ENCODE measurements at regions not wholly inside any gene's neighbourhood (a gene's known extent, or its start where the extent isn't known, plus 50 kb on each side); places are given as distances from the start of the nearest gene placed in this dataset.

- no peaks in the 10 kb centered on the region; a peak in 1 of 4 replicates for H3K9me3 ChIP-seq (ENCODE audit: insufficient read depth in 2 of 2, low read depth in 1 of 2, low read length in 1 of 2)
- FAIRE-seq (no peak), DNase-seq (ENCODE audit: low read depth in 1 of 2, low spot score in 2 of 2) (no peak)
- H3K23me2 ChIP-seq (ENCODE audit: low read depth, low read length): 0 out of 2 replicates have a peak, but pooled peaks cover 1% of the 10 kb centered on the region
- H3K9ac ChIP-seq (replicated peaks in 1 of 4; ENCODE audit: extremely low read depth in 1 of 4, low read depth in 3 of 4, low read length in 3 of 4): no peak overlapping the region
- no peak overlapping the region for H2BK120ac ChIP-seq (replicated peaks; ENCODE audit: low read depth, low read length)
- no peak overlapping the region for H3K23ac ChIP-seq (ENCODE audit: insufficient read length)
- H4K91ac ChIP-seq (replicated peaks; ENCODE audit: insufficient read length, low read length): no peak overlapping the region
- no peak overlapping the region for H3K4me2 ChIP-seq (ENCODE audit: insufficient read depth in 1 of 2, low read depth in 2 of 2, low read length in 2 of 2)
- H2AK5ac ChIP-seq (ENCODE audit: low read depth, low read length): no peak overlapping the region
- no peak overlapping the region for H2BK5ac ChIP-seq (ENCODE audit: low read depth, low read length)
- H3K4me1 ChIP-seq (replicated peaks in 1 of 4; ENCODE audit: control insufficient read depth in 3 of 4, insufficient read depth in 4 of 4, low read length in 3 of 4): peaks cover 0 to 7% (median 3%) of the 10 kb centered on the region in 4 experiments; a peak in 4 of 7 replicates
- H3K27ac ChIP-seq (ENCODE audit: low read depth, low read length): no peak overlapping the region; the same call in 1 of the 2 replicates
- H4K5ac ChIP-seq (ENCODE audit: insufficient read length, low read depth, low read length): no peak overlapping the region
- ChIA-PET POLR2A (ENCODE audit: partially characterized antibody) (no interaction called here), CTCF (ENCODE audit: partially characterized antibody) (no interaction called here)
- no peak overlapping the region for H2BK15ac ChIP-seq (ENCODE audit: low read length)
- H3K27me3 ChIP-seq (replicated peaks in 1 of 4; ENCODE audit: control insufficient read depth in 3 of 4, extremely low read depth in 1 of 4, insufficient read depth in 3 of 4, low read length in 3 of 4): no peaks in the 10 kb centered on the region
- no peaks in the 10 kb centered on the region for H3K36me3 ChIP-seq (ENCODE audit: control insufficient read depth in 2 of 4, insufficient read depth in 4 of 4, low read length in 3 of 4)
- 70% methylated on average over 3 of the region's 11 CpGs; no CpG with 5 or more reads in 1 of the 2 experiments for WGBS, 2 experiments (ENCODE audit: extremely low coverage in 1 of 2, insufficient coverage in 1 of 2, insufficient read length in 1 of 2, insufficient replicate concordance in 2 of 2, low coverage in 1 of 2, low lambda C conversion rate in 2 of 2, missing lambda C conversion rate in 1 of 2)
- no peak overlapping the region for H3K4me3 ChIP-seq (ENCODE audit: extremely low read depth in 1 of 4, insufficient read depth in 2 of 4, low read depth in 3 of 4, low read length in 4 of 4)
- H2BK12ac ChIP-seq (ENCODE audit: low read depth, low read length): no peak overlapping the region
- H4K8ac ChIP-seq (ENCODE audit: extremely low read depth, insufficient read depth, low read length): no peak overlapping the region
- H2BK20ac ChIP-seq (ENCODE audit: low read length): no peak overlapping the region
- no peak overlapping the region for H3K4ac ChIP-seq (replicated peaks; ENCODE audit: insufficient read length, low read depth, low read length)
- no peaks in the 10 kb centered on the region for H4K20me1 ChIP-seq (replicated peaks in 1 of 2; ENCODE audit: control insufficient read depth in 1 of 2, insufficient read depth in 2 of 2, low read length in 2 of 2)
- no peak overlapping the region for H3K56ac ChIP-seq (replicated peaks; ENCODE audit: insufficient read length, low read depth, low read length)
- H2AFZ ChIP-seq (ENCODE audit: low read length): no peak overlapping the region
- H3K18ac ChIP-seq (ENCODE audit: extremely low read depth, low read length): no peak overlapping the region; the same call in 1 of the 2 replicates
- no peak overlapping the region for H3K14ac ChIP-seq (ENCODE audit: insufficient read length)
- H3K79me2 ChIP-seq (ENCODE audit: control insufficient read depth in 1 of 2, insufficient read depth in 2 of 2, low read length in 2 of 2): no peaks in the 10 kb centered on the region
- no peaks in the 10 kb centered on the region for H3K79me1 ChIP-seq (ENCODE audit: low read depth, low read length)
- TF ChIP-seq, protein P1, sequence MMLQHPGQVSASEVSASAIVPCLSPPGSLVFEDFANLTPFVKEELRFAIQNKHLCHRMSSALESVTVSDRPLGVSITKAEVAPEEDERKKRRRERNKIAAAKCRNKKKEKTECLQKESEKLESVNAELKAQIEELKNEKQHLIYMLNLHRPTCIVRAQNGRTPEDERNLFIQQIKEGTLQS (IDR thresholded peaks at IDR 0.05; ENCODE audit: insufficient read depth, low read depth, low read length): no peak
- TF ChIP-seq ZNF274 (IDR thresholded peaks at IDR 0.05; ENCODE audit: borderline replicate concordance, extremely low read depth, low read length) (no peak), EP300 (IDR thresholded peaks at IDR 0.05; ENCODE audit: borderline replicate concordance in 1 of 2, low read depth in 2 of 2, low read length in 2 of 2) (no peak), TBP (IDR thresholded peaks at IDR 0.05; ENCODE audit: low read depth, low read length) (no peak), CHD2 (IDR thresholded peaks at IDR 0.05; ENCODE audit: low read length) (no peak), CBX8 (IDR thresholded peaks at IDR 0.05; ENCODE audit: borderline replicate concordance, low read depth, low read length) (no peak), SP4 (IDR thresholded peaks at IDR 0.05; ENCODE audit: low read length) (no peak), KDM1A (IDR thresholded peaks at IDR 0.05; ENCODE audit: borderline replicate concordance, low read length) (no peak), POU5F1 (IDR thresholded peaks at IDR 0.05; ENCODE audit: low read depth, low read length) (no peak), SAP30 (IDR thresholded peaks at IDR 0.05; ENCODE audit: insufficient read depth, insufficient replicate concordance, low read length) (no peak), BCL11A (IDR thresholded peaks at IDR 0.05; ENCODE audit: low read depth in 2 of 2, low read length in 2 of 2) (no peak), CTBP2 (IDR thresholded peaks at IDR 0.05; ENCODE audit: borderline replicate concordance, insufficient read depth, insufficient read length, low read length) (no peak), SIN3A (conservative IDR thresholded peaks at IDR 0.05 in 1 of 2, IDR thresholded peaks at IDR 0.05 in 1 of 2; ENCODE audit: low read depth in 1 of 2, low read length in 2 of 2) (no peak)
- TF ChIP-seq, protein P2, sequence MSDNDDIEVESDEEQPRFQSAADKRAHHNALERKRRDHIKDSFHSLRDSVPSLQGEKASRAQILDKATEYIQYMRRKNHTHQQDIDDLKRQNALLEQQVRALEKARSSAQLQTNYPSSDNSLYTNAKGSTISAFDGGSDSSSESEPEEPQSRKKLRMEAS (IDR thresholded peaks at IDR 0.05): no peak
These were observed 77.6 kb upstream of the LHX1 start for GRCh38 chr17:36859706-36860105.
